Epithelial cell of proximal tubule (primary cell): ENCODE measurements at regions not wholly inside any gene's neighbourhood (a gene's known extent, or its start where the extent isn't known, plus 50 kb on each side); places are given as distances from the start of the nearest gene placed in this dataset.

Source experiments
- DNase-seq: peaks from one replicate; pipeline ENCODE4 v3.0.0-alpha.2; 2011; ENCODE audit warnings: low read depth
- H3K4me3 ChIP-seq: 2 replicates; pipeline ENCODE4 v1.5.1; 2011; ENCODE audit warnings: low read depth, mild to moderate bottlenecking, low read length
- TF ChIP-seq, protein P1 (sequence below): conservative IDR thresholded peaks from 2 replicates; pipeline ENCODE4 v1.5.1; 2012; ENCODE audit warnings: low read depth, mild to moderate bottlenecking, low read length

DNA sequence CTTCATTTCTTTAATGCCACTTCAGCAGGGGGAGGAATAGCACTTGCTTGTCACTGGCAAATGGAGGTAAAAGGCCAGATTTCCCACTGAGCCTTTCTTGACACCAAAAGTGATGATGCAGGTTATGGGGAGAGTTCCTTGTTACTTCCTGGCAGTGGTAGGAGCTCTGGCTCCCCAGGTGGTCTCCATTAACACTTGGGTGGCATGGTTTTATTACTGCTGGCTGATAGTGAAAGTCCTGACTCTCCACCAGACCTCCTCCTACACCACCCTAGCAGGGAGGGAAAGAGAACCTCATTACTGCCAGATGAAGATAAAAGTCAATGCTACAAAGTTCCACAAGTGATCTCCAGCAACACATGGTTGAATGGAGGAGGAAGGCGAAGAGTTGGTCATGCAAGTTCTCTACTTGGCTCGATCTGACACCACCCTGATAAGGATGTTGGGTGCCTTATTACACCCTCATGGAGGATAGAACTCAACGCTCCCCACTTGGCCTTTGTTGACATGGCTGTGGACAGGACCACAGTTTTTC is 152.7 kb upstream of the GNAO1 start:
- DNase-seq: no peak
- TF ChIP-seq, protein P1, sequence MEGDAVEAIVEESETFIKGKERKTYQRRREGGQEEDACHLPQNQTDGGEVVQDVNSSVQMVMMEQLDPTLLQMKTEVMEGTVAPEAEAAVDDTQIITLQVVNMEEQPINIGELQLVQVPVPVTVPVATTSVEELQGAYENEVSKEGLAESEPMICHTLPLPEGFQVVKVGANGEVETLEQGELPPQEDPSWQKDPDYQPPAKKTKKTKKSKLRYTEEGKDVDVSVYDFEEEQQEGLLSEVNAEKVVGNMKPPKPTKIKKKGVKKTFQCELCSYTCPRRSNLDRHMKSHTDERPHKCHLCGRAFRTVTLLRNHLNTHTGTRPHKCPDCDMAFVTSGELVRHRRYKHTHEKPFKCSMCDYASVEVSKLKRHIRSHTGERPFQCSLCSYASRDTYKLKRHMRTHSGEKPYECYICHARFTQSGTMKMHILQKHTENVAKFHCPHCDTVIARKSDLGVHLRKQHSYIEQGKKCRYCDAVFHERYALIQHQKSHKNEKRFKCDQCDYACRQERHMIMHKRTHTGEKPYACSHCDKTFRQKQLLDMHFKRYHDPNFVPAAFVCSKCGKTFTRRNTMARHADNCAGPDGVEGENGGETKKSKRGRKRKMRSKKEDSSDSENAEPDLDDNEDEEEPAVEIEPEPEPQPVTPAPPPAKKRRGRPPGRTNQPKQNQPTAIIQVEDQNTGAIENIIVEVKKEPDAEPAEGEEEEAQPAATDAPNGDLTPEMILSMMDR: no peak
- no peak overlapping the region for H3K4me3 ChIP-seq

DNA sequence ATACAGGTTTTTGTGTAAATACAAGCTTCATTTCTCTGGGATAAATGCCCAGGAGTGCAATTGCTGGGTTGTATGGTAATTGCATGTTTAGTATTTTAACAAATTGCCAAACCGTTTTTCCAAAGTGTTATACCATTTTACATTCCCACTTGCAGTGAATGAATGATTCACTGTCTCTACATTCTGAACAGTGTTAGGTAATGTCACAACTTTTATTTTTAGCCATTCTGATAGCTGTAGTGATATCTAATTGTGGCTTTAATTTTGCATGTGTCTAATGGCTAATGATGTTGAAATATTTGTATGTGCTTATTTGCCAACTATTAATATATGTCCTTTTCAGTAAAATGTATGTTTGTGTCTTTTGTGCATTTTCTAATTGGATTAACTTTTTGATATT is 156.9 kb upstream of the CES5A start:
- DNase-seq: no peak
- no peak overlapping the region for H3K4me3 ChIP-seq
- TF ChIP-seq, protein P1: no peak

DNA sequence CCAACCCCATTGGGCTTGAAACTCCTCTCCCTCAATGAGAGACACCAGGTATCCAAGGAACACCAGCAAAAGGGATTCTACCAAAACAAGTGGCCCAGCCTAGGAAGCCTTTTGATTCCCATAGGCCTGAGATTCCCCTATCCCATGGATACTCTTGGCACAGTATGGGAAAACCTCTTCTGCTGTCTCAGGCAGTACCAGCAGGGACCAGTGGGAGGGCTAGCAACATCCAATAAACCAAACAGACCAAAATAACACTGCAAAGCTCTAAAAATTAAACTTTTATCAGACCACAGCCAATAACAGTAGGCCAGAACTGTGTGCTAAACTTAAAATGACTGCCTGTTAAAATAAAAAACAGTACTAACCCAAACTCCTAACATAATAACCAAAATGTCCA is 153.9 kb upstream of the CES5A start:
- TF ChIP-seq, protein P1: no peak
- no peak overlapping the region for H3K4me3 ChIP-seq
- DNase-seq: no peak

DNA sequence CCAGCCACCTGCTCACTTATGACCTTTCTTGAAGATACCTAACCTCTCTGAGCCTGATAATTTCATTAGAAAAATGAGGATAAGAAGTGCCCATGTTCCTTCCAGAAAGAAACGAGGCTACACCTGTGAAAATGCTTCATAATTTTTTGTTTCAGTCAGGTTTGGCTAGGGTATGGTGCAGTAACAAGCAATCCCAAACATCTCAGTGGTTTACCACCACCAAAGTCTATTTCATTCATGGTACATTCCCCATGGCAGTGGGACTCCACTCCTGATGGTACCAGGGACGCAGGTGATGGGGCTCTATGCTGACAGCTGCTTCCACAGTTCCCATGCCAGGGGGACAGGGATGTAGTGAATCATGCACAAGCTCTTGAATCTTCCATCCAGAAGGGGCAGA is 147.6 kb upstream of the CES5A start:
- no peak for DNase-seq
- TF ChIP-seq, protein P1: no peak
- H3K4me3 ChIP-seq: no peak overlapping the region

DNA sequence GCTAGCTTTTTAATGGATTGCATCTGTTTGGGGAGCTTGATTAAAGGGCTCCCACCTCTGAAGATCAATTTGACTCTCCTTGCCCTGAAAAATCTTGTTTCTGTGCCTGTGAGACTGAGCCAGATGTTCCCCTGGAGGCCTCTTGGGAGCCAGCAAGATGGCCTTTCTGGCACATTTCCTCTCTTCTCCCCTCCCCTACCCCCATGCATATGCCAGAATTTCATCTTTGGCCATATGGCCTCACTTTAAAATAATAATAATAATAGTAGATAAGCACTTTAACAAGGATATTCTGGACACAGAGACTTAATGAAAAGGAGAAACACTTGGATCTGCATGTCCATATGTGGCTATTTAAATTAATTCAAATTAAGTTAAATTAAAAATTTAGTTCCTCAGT is 144.1 kb upstream of the CES5A start:
- H3K4me3 ChIP-seq: no peak overlapping the region
- TF ChIP-seq, protein P1: no peak
- DNase-seq: no peak

DNA sequence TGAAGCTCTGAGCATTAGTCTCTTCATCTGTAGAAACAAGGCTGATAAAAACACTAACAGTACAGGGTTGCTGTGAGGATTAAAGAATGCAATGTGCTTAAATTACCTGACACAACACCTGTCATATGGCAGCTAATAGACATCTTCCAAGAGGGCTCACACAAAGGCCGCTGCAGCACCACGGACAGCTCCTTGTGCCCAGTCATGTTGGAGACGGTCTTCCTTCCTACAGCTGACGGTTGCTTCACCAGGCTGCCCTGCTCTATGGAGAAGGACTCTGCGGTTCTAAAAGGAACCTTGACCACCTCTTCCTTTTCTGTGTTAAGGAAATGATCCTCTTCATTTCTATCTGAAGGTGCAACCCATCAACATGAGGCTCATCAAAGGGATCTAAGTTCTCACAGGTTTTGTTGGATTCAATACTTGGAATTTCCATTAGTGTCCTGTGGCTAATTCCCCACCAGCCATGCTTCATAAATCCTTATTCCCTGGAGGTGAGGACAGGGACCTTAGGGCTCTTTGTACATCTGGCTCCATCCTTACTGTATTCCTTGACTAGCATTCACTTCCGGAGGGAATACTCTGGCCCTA is 138.9 kb upstream of the CES5A start:
- TF ChIP-seq, protein P1: no peak
- DNase-seq: no peak

DNA sequence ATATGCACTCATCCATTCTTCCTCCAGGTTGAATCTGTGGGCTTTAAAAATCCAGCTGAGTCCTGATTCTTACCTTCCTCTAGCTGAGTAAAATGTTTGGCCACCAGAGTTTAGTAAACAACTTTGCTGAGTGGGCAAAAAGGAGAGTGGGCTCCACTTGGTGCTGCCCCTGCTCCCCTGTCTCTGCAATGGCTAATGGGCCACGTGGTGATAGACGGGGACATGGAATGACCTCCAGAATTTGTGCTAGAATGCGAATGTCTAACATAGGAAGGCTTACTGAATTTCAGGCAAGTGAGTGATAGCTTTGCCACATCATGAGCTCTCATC is 137.3 kb upstream of the CES5A start:
- TF ChIP-seq, protein P1: no peak
- H3K4me3 ChIP-seq: no peak overlapping the region
- DNase-seq: no peak

More for the DNA sequence above, 138.9 kb upstream of the CES5A start:
- no peak overlapping the region for H3K4me3 ChIP-seq
